GM12874 (cell line): ENCODE measurements at regions not wholly inside any gene's neighbourhood (a gene's known extent, or its start where the extent isn't known, plus 50 kb on each side); places are given as distances from the start of the nearest gene placed in this dataset.

ENCODE experiments used
- TF ChIP-seq, protein P1 (sequence below): IDR thresholded peaks from 2 replicates; pipeline ENCODE4 v1.5.1; 2011; ENCODE audit warnings: low read depth, mild to moderate bottlenecking, control low read depth, low read length, moderate library complexity; ENCODE audit not compliant: insufficient read depth

DNA sequence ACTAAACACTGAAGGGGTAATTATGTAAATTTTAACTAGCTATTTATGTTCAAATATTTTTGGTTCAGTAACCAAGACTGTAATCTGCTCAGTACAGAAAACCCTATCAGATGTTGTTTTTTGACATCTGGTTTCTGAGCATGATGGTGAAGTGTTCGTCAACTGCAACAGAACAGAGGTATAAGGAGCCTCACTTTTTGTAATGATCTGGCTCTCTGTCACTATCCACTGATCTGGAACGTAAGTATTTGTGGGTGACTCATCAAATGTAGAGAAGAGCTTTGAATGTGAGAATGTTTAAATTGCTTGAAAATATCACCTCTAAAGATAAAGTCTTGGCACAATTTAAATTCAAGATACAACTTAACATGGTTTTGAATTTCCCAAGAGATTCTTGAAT lies 213.6 kb upstream of the FAM98A start:
- TF ChIP-seq, protein P1, sequence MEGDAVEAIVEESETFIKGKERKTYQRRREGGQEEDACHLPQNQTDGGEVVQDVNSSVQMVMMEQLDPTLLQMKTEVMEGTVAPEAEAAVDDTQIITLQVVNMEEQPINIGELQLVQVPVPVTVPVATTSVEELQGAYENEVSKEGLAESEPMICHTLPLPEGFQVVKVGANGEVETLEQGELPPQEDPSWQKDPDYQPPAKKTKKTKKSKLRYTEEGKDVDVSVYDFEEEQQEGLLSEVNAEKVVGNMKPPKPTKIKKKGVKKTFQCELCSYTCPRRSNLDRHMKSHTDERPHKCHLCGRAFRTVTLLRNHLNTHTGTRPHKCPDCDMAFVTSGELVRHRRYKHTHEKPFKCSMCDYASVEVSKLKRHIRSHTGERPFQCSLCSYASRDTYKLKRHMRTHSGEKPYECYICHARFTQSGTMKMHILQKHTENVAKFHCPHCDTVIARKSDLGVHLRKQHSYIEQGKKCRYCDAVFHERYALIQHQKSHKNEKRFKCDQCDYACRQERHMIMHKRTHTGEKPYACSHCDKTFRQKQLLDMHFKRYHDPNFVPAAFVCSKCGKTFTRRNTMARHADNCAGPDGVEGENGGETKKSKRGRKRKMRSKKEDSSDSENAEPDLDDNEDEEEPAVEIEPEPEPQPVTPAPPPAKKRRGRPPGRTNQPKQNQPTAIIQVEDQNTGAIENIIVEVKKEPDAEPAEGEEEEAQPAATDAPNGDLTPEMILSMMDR, result no peak

DNA sequence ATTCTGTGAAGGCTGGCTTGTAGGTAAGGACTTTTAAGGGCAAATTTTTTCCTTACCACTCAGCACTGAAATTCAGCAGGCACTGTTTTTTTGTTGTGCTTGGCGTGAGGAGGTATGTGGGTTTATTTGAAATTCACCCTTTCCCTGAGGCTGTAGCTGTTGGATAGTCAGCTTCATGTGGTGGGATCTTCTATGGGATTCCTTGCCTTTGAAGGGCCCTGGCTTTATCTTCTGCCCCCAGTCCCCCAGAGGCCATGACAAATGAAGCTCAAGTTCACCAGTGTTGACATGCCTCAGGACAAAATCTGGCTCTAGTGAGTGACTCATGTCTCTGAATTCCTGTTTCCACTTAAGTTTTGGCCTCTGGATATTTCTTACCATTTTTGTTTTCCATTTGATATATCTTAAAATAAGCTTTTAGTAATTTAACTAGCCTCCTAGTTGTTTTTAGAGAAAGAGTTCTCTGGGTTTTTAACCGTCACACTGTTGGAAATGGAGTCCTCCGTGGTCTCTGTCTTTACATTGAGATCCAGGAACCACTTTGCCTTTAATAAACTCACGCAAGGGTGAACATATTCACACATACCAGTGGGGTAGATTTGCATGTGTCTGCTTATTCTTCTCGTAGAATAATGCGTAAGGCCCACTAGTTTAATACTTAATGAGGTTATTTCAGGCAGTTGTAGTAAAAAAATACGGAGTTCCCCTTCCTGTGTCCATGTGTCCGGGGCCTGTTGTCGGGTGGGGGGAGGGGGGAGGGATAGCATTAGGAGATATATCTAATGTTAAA lies 211.1 kb upstream of the FAM98A start:
- TF ChIP-seq, protein P1, result no peak

GRCh38 chr2:33806041-33806440 lies 206.9 kb upstream of the FAM98A start:
- TF ChIP-seq, protein P1, result no peak

- TF ChIP-seq, protein P1, result no peak
Measured at GRCh38 chr2:33804155-33804554, 205.1 kb upstream of the FAM98A start.

DNA sequence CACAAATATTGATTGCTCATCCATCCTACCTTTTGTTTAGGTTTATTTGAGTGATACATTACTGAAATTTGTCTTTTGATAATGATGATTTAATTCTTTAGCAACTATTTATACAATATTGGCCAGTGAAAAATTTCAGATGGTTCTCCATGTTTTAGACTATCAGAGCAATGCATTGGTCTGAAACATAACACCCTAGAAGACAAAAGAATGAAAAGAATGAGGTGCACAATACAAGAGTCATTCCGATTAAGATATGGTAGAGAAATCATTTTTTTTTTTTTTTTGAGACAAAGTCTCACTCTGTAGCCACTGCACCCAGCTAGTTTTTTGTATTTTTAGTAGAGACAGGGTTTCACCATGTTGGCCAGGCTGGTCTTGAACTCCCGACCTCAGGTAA lies 197.4 kb upstream of the FAM98A start:
- TF ChIP-seq, protein P1, result no peak

- TF ChIP-seq, protein P1, result no peak
Measured at GRCh38 chr2:33791625-33792024, 192.5 kb upstream of the FAM98A start.

- TF ChIP-seq, protein P1, result no peak
Measured at GRCh38 chr2:33788044-33788443, 188.9 kb upstream of the FAM98A start.
